Spleen (tissue), 11 donors: ENCODE measurements at regions not wholly inside any gene's neighbourhood (a gene's known extent, or its start where the extent isn't known, plus 50 kb on each side); places are given as distances from the start of the nearest gene placed in this dataset.
"Not testable (repeated sequence)": the region's sequence is repeated elsewhere in the genome, so short reads cannot be mapped to it uniquely, and the experiment has no call there.

Source experiments
- DNase-seq: peaks from one replicate; pipeline ENCODE4 v3.0.0-alpha.2; 2020
- H3K27ac ChIP-seq, 8 donors: fragments of 200-600 bp; sonication (generic) in 7 of 8; 1 replicate in 4 of 8; 2 replicates in 4 of 8; pipeline versions ENCODE4 v1.5.0 to v1.8.0; 2016 to 2021; ENCODE audit warnings: inconsistent platforms in 4 of 8, mild to moderate bottlenecking in 4 of 8, moderate library complexity in 1 of 8
- H3K27me3 ChIP-seq, 7 donors: fragments of 200-600 bp; sonication (generic) in 6 of 7; replicated peaks in 1 of 7; 1 replicate in 4 of 7; 2 replicates in 3 of 7; pipeline versions ENCODE4 v1.5.0 to v1.8.0; 2016 to 2021; ENCODE audit warnings: inconsistent platforms in 3 of 7, mild to moderate bottlenecking in 1 of 7
- H3K36me3 ChIP-seq, 6 donors: fragments of 200-600 bp; sonication (generic) in 5 of 6; 1 replicate in 4 of 6; 2 replicates in 2 of 6; pipeline versions ENCODE4 v1.5.0 to v1.8.0; 2016 to 2021; ENCODE audit warnings: inconsistent platforms in 2 of 6
- H3K4me1 ChIP-seq, 6 donors: fragments of 200-600 bp; sonication (generic) in 5 of 6; 1 replicate in 3 of 6; 2 replicates in 3 of 6; pipeline versions ENCODE4 v1.5.0 to v1.8.0; 2016 to 2021; ENCODE audit warnings: inconsistent platforms in 3 of 6
- H3K4me3 ChIP-seq, 8 donors: fragments of 200-600 bp; sonication (generic) in 7 of 8; 1 replicate in 4 of 8; 2 replicates in 4 of 8; pipeline versions ENCODE4 v1.5.0 to v1.8.0; 2016 to 2021; ENCODE audit warnings: inconsistent platforms in 4 of 8, mild to moderate bottlenecking in 4 of 8, moderate library complexity in 2 of 8
- H3K9me3 ChIP-seq, 8 donors: fragments of 200-600 bp; sonication (generic) in 7 of 8; 1 replicate in 4 of 8; 2 replicates in 4 of 8; pipeline versions ENCODE4 v1.5.0 to v1.8.0; 2016 to 2021; ENCODE audit warnings: inconsistent platforms in 4 of 8
- POLR2A ChIP-seq, 3 donors: fragments of 450-650 bp; IDR thresholded peaks; one replicate each; pipeline ENCODE4 v1.5.1; 2017; ENCODE audit warnings: antibody characterized with exemption in 3 of 3, mild to moderate bottlenecking in 1 of 3
- POLR2AphosphoS5 ChIP-seq, 3 donors: sonication (generic); formaldehyde crosslinking; IDR thresholded peaks; one replicate each; pipeline ENCODE4 v1.5.1; 2017; ENCODE audit warnings: antibody characterized with exemption in 3 of 3
- WGBS, 5 donors: extraction: QIAGEN DNeasy Blood & Tissue Kit in 3 of 5; methylation state at CpG; one replicate each; pipeline versions ENCODE4 v1.1.5 to v1.1.7; 2013 to 2018; 5-methylcytosine and 5-hydroxymethylcytosine counted together
- intact Hi-C: fragments of 100-400 bp; cut with DNase I; formaldehyde crosslinking; loops from one replicate; pipeline ENCODE4 v1.15.0; 2023; ENCODE audit warnings: low total_unique reads
- TF ChIP-seq, protein P1 (sequence below), 11 experiments: fragments of 200-600 bp in 7 of 11; fragments of 450-650 bp in 4 of 11; sonication (generic) in 4 of 11; IDR thresholded peaks in 8 of 11; conservative IDR thresholded peaks in 3 of 11; 1 replicate in 7 of 11; 2 replicates in 4 of 11; pipeline versions ENCODE4 v1.4.0 to v1.8.0; 2016 to 2021; ENCODE audit warnings: antibody characterized with exemption in 11 of 11, inconsistent platforms in 4 of 11, mild to moderate bottlenecking in 1 of 11
- donor health status: healthy with polysubstance abuse.
- donor health status: DM: no; HTN: no; CAD: no; lungs with moderate emphysema.
- donor health status: DM: no; HTN: no; CAD: no.
- donor health status: Bipolar disorder and iron deficiency.
- donor health status: healthy.
- donor health status: DM: no; HTN: no; CAD: no.
- donor health status: DM: yes; HTN: yes; CAD: no.

DNA sequence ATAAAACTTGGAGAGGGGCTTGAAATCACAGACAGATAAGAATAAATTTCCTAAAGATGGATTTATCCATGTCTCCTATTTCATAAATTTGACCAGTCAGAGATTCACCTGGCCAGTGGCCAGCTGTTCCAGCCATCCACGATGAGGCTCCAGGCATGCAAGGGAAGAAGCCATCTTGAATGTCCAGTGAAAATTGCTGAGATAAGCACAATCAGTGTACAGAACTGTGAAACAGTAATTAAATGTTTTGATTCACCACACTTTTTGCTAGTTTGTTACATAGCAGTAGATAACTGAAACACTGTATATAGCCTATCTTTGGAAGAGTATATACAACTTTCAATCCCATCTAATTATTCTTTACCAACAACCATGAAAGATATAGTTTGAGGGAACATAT is 163.5 kb downstream of the HINT1 start:
- intact Hi-C loops = no loop called here
- Histone ChIP-seq H3K27me3 (no peaks in the 10 kb centered on the region), H3K4me3 (no peak overlapping the region), H3K36me3 (no peaks in the 10 kb centered on the region), H3K27ac (no peak overlapping the region), H3K4me1 (no peaks in the 10 kb centered on the region), H3K9me3 (no peaks in the 10 kb centered on the region)
- no peak for DNase-seq
- TF ChIP-seq POLR2A (IDR thresholded peaks at IDR 0.05) = no peak
- no peak for TF ChIP-seq POLR2AphosphoS5 (IDR thresholded peaks at IDR 0.05)
- 41 to 84% (median 75%) methylated on average over 1 of the region's 1 CpG for WGBS, 5 donors

DNA sequence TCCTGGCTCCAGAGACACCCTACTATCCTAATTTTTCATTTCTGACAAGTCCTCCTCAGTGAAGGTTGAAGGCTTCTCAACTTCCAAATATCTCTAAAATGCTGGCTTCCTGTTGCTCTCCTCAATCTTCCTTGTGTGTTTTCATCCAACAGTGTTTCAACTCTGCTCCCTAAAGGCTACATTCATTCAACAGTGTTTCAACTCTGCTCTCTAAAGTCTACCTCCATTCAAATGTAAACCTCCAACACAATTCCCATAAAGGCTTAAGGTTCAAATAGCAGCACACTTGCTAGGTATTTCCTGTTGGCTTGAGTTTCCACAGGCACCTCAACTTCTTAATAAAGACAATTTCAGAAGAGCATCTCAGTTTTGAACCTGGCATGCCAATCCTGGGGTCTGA is 164.8 kb downstream of the HINT1 start:
- TF ChIP-seq POLR2AphosphoS5 (IDR thresholded peaks at IDR 0.05) = no peak
- TF ChIP-seq POLR2A (IDR thresholded peaks at IDR 0.05) = no peak
- TF ChIP-seq, protein P1, sequence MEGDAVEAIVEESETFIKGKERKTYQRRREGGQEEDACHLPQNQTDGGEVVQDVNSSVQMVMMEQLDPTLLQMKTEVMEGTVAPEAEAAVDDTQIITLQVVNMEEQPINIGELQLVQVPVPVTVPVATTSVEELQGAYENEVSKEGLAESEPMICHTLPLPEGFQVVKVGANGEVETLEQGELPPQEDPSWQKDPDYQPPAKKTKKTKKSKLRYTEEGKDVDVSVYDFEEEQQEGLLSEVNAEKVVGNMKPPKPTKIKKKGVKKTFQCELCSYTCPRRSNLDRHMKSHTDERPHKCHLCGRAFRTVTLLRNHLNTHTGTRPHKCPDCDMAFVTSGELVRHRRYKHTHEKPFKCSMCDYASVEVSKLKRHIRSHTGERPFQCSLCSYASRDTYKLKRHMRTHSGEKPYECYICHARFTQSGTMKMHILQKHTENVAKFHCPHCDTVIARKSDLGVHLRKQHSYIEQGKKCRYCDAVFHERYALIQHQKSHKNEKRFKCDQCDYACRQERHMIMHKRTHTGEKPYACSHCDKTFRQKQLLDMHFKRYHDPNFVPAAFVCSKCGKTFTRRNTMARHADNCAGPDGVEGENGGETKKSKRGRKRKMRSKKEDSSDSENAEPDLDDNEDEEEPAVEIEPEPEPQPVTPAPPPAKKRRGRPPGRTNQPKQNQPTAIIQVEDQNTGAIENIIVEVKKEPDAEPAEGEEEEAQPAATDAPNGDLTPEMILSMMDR (IDR thresholded peaks at IDR 0.05 in 8 of 11, conservative IDR thresholded peaks at IDR 0.05 in 3 of 11) = no peak
- intact Hi-C loops = no loop called here
- no peak overlapping the region for H3K4me3 ChIP-seq
- no peak overlapping the region for H3K27ac ChIP-seq
- no peaks in the 10 kb centered on the region for H3K36me3 ChIP-seq
- no peaks in the 10 kb centered on the region for H3K27me3 ChIP-seq
- H3K9me3 ChIP-seq = no peaks in the 10 kb centered on the region
- H3K4me1 ChIP-seq = no peaks in the 10 kb centered on the region
- no peak for DNase-seq

DNA sequence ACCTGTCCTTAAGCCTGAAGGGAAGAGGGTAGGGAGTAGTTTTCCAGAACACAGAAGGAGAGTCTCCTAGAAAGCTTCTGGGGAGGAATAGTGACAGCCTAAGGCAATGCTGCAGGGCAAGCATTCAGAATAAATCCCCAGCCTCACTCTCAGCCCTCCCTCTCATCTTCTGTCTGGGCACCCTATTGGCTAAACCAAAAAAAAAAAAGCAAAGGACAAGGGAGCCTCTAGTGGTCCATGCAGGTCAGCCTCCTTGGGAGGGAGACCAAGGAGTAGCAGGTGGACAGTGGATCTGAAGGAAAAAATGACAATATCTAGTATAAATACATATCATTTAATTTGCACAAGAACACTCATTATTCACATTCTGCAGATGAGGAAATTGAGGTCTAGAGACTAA is 168.3 kb downstream of the HINT1 start:
- H3K27me3 ChIP-seq, H3K4me1 ChIP-seq, H3K36me3 ChIP-seq, intact Hi-C loops, H3K4me3 ChIP-seq, H3K27ac ChIP-seq, H3K9me3 ChIP-seq, DNase-seq: not testable (repeated sequence)

DNA sequence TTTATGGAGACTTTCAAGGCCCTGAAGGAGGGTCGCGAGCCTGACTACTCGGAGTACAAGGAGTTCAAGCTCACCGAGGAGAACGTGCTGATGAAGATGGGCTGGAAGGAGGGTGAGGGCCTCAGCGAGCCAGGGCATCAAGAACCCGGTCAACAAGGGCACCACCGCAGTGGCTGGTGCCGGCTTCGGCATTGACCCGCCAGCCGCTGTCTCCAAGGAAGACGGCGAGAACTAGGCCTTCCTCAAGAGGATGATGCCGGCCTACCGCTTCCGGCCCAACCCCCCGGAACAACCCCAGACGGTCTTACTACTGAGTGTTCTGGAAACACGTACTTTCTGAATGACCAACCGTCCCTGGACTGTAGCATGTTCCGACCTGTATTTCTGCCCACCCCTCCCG is 169.2 kb downstream of the HINT1 start:
- H3K27me3 ChIP-seq = no peaks in the 10 kb centered on the region
- no peaks in the 10 kb centered on the region for H3K9me3 ChIP-seq
- 94 to 96% (median 96%) methylated on average over 23 of the region's 23 CpGs for WGBS, 5 donors
- H3K36me3 ChIP-seq = no peaks in the 10 kb centered on the region
- no peak overlapping the region for H3K27ac ChIP-seq
- no peaks in the 10 kb centered on the region for H3K4me1 ChIP-seq
- TF ChIP-seq POLR2AphosphoS5 (IDR thresholded peaks at IDR 0.05) = no peak
- TF ChIP-seq POLR2A (IDR thresholded peaks at IDR 0.05) = no peak
- intact Hi-C loops = no loop called here
- DNase-seq = no peak
- H3K4me3 ChIP-seq = no peak overlapping the region

DNA sequence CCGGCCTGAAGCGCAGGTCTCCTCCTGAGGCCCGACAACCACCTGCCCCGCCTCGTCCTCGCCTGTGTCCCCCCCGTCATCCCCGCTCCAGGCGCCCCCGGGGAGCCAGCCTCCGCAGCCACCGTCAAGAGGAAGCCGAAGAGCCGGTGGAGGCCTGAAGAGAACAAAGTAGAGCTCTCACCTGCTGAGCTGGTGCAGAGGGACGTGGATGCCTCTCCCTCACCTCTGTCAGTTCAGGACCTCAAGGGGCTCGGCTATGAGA is 169.9 kb downstream of the HINT1 start:
- Histone ChIP-seq H3K4me1 (no peaks in the 10 kb centered on the region), H3K36me3 (no peaks in the 10 kb centered on the region), H3K4me3 (no peak overlapping the region), H3K27me3 (no peaks in the 10 kb centered on the region), H3K9me3 (no peaks in the 10 kb centered on the region), H3K27ac (no peak overlapping the region)
- intact Hi-C loops = no loop called here
- no peak for DNase-seq
- TF ChIP-seq POLR2AphosphoS5 (IDR thresholded peaks at IDR 0.05) = no peak
- TF ChIP-seq, protein P1 (IDR thresholded peaks at IDR 0.05 in 8 of 11, conservative IDR thresholded peaks at IDR 0.05 in 3 of 11) = no peak
- 92 to 95% (median 93%) methylated on average over 2 to 16 of the region's 16 CpGs for WGBS, 5 donors

DNA sequence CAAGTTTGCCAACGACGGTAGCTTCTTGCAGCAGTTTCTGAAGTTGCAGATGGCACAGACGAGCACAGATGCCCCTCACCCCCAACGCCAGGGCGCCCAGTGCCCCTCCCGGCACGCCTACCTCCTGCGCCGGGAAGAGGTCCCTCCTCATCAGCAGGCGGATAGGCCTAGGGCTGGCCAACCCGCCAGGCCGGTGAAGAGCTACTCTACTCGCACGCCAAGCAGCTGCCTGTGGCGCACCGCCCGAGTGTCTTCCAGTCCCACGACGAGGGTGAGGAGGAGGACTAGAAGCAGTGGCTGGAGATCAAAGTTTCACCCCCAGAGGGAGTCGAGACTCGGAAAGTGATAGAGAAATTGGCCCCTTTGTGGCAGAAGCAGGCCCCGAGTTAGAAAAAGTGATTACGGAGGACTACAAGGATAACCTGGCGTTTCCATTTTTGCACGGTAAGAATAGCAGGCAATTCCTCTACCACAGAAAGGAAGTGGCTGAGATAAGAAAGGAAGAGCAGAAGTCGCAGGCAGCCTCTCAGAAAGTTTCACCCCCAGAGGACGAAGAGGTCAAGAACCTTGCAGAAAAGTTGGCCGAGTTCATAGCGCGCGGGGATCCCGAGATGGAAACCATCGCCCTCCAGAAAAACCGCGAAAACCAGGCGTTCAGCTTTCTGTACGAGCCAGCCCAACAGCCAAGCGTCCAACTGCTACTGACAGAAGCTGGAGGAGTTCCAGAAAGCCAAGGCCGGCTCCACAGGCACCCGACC is 170.4 kb downstream of the HINT1 start:
- TF ChIP-seq, protein P1 (IDR thresholded peaks at IDR 0.05 in 8 of 11, conservative IDR thresholded peaks at IDR 0.05 in 3 of 11) = no peak
- TF ChIP-seq POLR2A (IDR thresholded peaks at IDR 0.05) (no peak), POLR2AphosphoS5 (IDR thresholded peaks at IDR 0.05) (no peak)
- no peaks in the 10 kb centered on the region for H3K36me3 ChIP-seq
- H3K4me3 ChIP-seq = no peak overlapping the region
- no peak overlapping the region for H3K27ac ChIP-seq
- 87 to 93% (median 90%) methylated on average over 39 to 40 of the region's 40 CpGs for WGBS, 5 donors
- intact Hi-C loops = no loop called here
- H3K27me3 ChIP-seq = no peaks in the 10 kb centered on the region
- DNase-seq = no peak
- H3K9me3 ChIP-seq = no peaks in the 10 kb centered on the region
- H3K4me1 ChIP-seq = no peaks in the 10 kb centered on the region
